ENCODE measurements at regions not wholly inside any gene's neighbourhood (a gene's known extent, or its start where the extent isn't known, plus 50 kb on each side); places are given as distances from the start of the nearest gene placed in this dataset.

DNA sequence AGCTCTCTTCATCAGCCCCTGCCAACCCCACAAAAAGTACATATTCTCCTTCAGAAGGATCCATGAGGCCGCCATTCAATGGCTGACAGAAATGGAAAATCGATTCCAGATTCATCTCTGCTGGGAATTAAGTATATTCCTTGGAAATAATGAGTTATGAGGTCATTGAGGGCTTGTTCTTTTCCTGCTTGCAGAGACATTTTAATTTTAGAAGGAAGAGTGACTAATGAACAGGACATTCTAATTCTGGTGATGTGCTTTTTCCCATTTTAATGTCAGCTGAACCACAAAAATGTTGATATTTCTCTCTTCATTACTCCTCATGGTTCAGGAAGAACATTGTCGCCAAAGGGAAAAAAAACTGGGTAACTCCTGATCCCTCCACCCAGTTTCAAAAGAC, 314.0 kb downstream of the PIK3R1 start:
- Histone ChIP-seq H3K36me3 (no peaks in the 10 kb centered on the region), H3K27me3 (no peaks in the 10 kb centered on the region), H3K27ac (no peak overlapping the region), H3K9me3 (ENCODE audit: low read depth) (no peaks in the 10 kb centered on the region), H3K4me3 (no peak overlapping the region), H3K4me1 (ENCODE audit: low read depth) (no peaks in the 10 kb centered on the region)
- TF ChIP-seq, protein P1, sequence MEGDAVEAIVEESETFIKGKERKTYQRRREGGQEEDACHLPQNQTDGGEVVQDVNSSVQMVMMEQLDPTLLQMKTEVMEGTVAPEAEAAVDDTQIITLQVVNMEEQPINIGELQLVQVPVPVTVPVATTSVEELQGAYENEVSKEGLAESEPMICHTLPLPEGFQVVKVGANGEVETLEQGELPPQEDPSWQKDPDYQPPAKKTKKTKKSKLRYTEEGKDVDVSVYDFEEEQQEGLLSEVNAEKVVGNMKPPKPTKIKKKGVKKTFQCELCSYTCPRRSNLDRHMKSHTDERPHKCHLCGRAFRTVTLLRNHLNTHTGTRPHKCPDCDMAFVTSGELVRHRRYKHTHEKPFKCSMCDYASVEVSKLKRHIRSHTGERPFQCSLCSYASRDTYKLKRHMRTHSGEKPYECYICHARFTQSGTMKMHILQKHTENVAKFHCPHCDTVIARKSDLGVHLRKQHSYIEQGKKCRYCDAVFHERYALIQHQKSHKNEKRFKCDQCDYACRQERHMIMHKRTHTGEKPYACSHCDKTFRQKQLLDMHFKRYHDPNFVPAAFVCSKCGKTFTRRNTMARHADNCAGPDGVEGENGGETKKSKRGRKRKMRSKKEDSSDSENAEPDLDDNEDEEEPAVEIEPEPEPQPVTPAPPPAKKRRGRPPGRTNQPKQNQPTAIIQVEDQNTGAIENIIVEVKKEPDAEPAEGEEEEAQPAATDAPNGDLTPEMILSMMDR (IDR thresholded peaks at IDR 0.05; ENCODE audit: low read depth, low read length): no peak
- DNase-seq (ENCODE audit: low read depth in 1 of 2, low spot score in 1 of 2): peak in 1 of 2 donors; percentile 39

DNA sequence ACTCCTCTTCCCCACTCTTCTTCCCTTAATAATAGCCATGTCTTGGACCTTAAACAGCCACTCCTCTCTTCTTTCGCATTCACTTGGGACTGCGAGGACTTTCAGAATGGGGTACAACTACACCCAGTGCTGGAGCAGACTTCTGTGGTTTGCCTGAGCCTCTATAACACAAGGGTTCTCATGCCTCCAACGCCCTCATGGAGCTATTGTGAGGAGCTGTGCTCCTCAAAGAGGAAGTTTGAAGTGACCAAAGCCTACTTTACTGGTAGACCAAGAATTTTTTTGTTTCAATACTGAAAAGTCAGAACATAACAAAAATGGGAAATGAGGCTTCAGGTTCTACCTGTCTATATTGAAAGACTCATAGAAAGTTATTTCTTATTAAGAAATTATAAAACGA, 316.4 kb downstream of the PIK3R1 start:
- H3K9me3 ChIP-seq (ENCODE audit: low read depth): no peaks in the 10 kb centered on the region
- TF ChIP-seq, protein P1 (IDR thresholded peaks at IDR 0.05; ENCODE audit: low read depth, low read length): no peak
- H3K27me3 ChIP-seq: no peaks in the 10 kb centered on the region
- H3K27ac ChIP-seq: no peak overlapping the region
- no peak overlapping the region for H3K4me3 ChIP-seq
- H3K4me1 ChIP-seq (ENCODE audit: low read depth): no peaks in the 10 kb centered on the region
- H3K36me3 ChIP-seq: no peaks in the 10 kb centered on the region
- no peak for DNase-seq (ENCODE audit: low read depth in 1 of 2, low spot score in 1 of 2)

DNA sequence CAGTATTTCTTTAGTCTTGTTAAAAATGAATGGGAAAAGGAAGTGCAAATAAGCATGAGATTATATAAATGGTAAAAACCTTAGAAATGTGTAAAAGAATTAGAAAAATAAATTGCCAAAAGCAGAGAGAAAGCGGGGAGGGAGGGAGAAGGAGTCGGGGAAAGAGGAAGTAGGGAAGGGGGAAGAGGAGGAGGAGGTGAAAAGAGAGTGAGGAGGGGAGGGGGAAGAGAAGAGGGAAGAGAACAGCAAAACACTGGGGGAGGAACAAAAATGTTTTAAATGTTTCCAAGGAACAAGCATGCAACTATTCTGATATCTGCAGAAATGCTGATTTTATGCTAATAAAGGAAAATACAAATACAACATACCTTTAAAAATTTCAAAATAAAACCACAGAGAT, 317.5 kb downstream of the PIK3R1 start:
- Histone ChIP-seq H3K4me1 (ENCODE audit: low read depth) (no peaks in the 10 kb centered on the region), H3K27me3 (no peaks in the 10 kb centered on the region), H3K27ac (no peak overlapping the region), H3K4me3 (no peak overlapping the region), H3K9me3 (ENCODE audit: low read depth) (no peaks in the 10 kb centered on the region), H3K36me3 (no peaks in the 10 kb centered on the region)
- TF ChIP-seq, protein P1 (IDR thresholded peaks at IDR 0.05; ENCODE audit: low read depth, low read length): no peak
- DNase-seq (ENCODE audit: low read depth in 1 of 2, low spot score in 1 of 2): no peak

DNA sequence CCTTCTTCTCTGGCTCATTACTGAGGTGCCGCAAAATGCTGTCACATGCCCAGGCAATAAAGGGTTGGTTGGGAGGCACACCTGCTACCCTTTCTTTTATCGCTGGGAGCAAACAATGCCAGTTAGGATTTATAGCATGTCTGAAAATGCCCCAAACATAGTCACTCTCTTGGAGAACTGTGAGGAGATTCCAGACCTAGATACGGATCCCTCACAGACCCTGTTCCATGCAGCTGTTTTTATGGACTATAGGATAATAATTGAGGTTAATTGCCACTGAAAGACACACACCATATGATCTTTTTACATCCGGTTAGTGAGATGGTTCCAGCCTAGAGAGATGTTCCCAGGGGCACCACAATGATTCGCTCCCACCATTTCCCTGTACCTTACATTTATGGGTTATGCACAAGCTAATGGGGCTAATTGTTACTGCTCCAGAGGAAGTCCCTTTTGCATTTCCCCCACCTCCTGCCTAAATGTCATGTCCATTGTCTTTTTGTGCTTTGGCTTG, 318.1 kb downstream of the PIK3R1 start:
- H3K4me3 ChIP-seq: no peak overlapping the region
- H3K27ac ChIP-seq: no peak overlapping the region

DNA sequence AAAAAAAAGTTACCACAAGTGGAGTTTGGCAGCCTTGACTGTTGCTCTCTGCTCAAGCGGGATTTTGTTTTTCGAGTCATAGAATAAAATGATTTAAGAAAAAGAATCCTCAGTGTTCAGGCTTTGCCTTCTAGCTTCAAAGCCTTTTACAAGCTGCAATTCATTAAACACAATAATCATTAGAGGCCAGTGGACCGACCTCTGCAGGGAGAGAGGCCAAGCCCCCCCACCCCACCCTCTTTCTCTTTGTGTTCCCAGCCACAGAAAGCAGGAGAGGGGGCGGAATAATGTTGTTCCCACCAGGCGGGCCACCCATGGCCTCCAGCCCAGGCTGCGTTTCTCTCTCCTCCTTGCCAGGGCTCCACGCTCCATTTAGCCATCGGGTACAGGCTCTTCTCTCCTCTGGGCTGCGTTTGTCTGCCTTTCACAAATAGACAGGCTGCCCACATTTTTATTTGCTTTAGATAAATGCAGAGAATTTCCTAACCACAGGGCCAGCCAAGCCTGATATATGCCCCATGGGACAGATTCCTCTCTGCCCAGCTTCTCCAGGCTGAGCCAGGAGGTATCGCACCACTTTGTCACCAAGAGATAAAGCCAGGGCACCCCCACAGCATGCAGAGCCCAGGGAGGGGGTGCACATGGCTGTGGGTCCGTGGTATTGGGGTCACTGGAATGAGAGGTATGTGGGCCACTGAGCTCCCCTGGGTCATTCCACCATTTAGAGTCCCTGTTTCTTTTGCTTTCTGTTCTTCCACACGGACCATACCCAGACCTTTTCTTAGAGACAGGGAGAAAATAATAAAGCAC, 318.8 kb downstream of the PIK3R1 start:
- H3K9me3 ChIP-seq (ENCODE audit: low read depth): no peaks in the 10 kb centered on the region
- TF ChIP-seq, protein P1 (IDR thresholded peaks at IDR 0.05; ENCODE audit: low read depth, low read length): no peak
- H3K4me1 ChIP-seq (ENCODE audit: low read depth): no peaks in the 10 kb centered on the region
- no peaks in the 10 kb centered on the region for H3K27me3 ChIP-seq
- peak in 1 of 2 donors; percentile 81 for DNase-seq (ENCODE audit: low read depth in 1 of 2, low spot score in 1 of 2)
- H3K4me3 ChIP-seq: no peak overlapping the region
- H3K36me3 ChIP-seq: no peaks in the 10 kb centered on the region
- H3K27ac ChIP-seq: no peak overlapping the region

More for the DNA sequence above, 318.1 kb downstream of the PIK3R1 start:
- no peak for DNase-seq (ENCODE audit: low read depth in 1 of 2, low spot score in 1 of 2)
- Histone ChIP-seq H3K4me1 (ENCODE audit: low read depth) (no peaks in the 10 kb centered on the region), H3K36me3 (no peaks in the 10 kb centered on the region), H3K27me3 (no peaks in the 10 kb centered on the region), H3K9me3 (ENCODE audit: low read depth) (no peaks in the 10 kb centered on the region)
- TF ChIP-seq, protein P1 (IDR thresholded peaks at IDR 0.05; ENCODE audit: low read depth, low read length): no peak

Measured in cardiac muscle cell (in vitro differentiated cells and primary cell).